Lung (tissue), 11 donors: ENCODE measurements at regions not wholly inside any gene's neighbourhood (a gene's known extent, or its start where the extent isn't known, plus 50 kb on each side); places are given as distances from the start of the nearest gene placed in this dataset.

Source experiments
- ATAC-seq: fragments of 200-7000 bp; cut with Tn5 transposase; one replicate; pipeline ENCODE4 v1.9.1; 2020; ENCODE audit warnings: moderate number of reproducible peaks; ENCODE audit not compliant: insufficient read depth, low FRiP score
- DNase-seq, 3 donors: peaks; one replicate each; pipeline ENCODE4 v3.0.0-alpha.2; 2013 to 2017
- H3K27ac ChIP-seq, 2 donors: one replicate each; pipeline ENCODE4 v1.5.1; 2013; ENCODE audit warnings: mild to moderate bottlenecking in 2 of 2, moderate library complexity in 2 of 2, control low read depth in 1 of 2, inconsistent platforms in 1 of 2, low read depth in 1 of 2, low read length in 1 of 2
- H3K27me3 ChIP-seq, 3 donors: one replicate each; pipeline ENCODE4 v1.5.1; 2013; ENCODE audit warnings: low read length in 2 of 3; ENCODE audit not compliant: control insufficient read depth in 3 of 3, insufficient read depth in 3 of 3
- H3K36me3 ChIP-seq, 4 donors: one replicate each; pipeline ENCODE4 v1.5.1; 2013; ENCODE audit warnings: low read length in 4 of 4, mild to moderate bottlenecking in 1 of 4, moderate library complexity in 1 of 4; ENCODE audit not compliant: control insufficient read depth in 4 of 4, insufficient read depth in 4 of 4
- H3K4me1 ChIP-seq, 5 donors: one replicate each; pipeline ENCODE4 v1.5.1; 2013; ENCODE audit warnings: low read length in 5 of 5, mild to moderate bottlenecking in 2 of 5, moderate library complexity in 1 of 5; ENCODE audit not compliant: control insufficient read depth in 5 of 5, insufficient read depth in 5 of 5
- H3K4me3 ChIP-seq: one replicate; pipeline ENCODE4 v1.5.1; 2013; ENCODE audit warnings: mild to moderate bottlenecking, control low read depth, moderate library complexity
- H3K9ac ChIP-seq, 2 donors: one replicate each; pipeline ENCODE4 v1.5.1; 2013; ENCODE audit warnings: low read length in 2 of 2, control low read depth in 1 of 2; ENCODE audit not compliant: insufficient read depth in 1 of 2
- H3K9me3 ChIP-seq, 4 donors: one replicate each; pipeline ENCODE4 v1.5.1; 2013; ENCODE audit warnings: low read length in 3 of 4, mild to moderate bottlenecking in 1 of 4, moderate library complexity in 1 of 4; ENCODE audit not compliant: control insufficient read depth in 4 of 4, insufficient read depth in 3 of 4
- CTCF ChIP-seq: IDR thresholded peaks from 2 replicates; pipeline ENCODE4 v1.5.1; 2012; ENCODE audit warnings: mild to moderate bottlenecking; ENCODE audit errors: control extremely low read depth, extremely low read depth
- WGBS, 2 donors: extraction: QIAGEN DNeasy Blood & Tissue Kit; methylation state at CpG; one replicate each; pipeline ENCODE4 v1.1.7; 2013; 5-methylcytosine and 5-hydroxymethylcytosine counted together
- donor health status: control.
- donor health status: control.
- donor health status: Bipolar disorder and iron deficiency.
- donor health status: healthy.
- donor health status: DM: yes; HTN: yes; CAD: no.

DNA sequence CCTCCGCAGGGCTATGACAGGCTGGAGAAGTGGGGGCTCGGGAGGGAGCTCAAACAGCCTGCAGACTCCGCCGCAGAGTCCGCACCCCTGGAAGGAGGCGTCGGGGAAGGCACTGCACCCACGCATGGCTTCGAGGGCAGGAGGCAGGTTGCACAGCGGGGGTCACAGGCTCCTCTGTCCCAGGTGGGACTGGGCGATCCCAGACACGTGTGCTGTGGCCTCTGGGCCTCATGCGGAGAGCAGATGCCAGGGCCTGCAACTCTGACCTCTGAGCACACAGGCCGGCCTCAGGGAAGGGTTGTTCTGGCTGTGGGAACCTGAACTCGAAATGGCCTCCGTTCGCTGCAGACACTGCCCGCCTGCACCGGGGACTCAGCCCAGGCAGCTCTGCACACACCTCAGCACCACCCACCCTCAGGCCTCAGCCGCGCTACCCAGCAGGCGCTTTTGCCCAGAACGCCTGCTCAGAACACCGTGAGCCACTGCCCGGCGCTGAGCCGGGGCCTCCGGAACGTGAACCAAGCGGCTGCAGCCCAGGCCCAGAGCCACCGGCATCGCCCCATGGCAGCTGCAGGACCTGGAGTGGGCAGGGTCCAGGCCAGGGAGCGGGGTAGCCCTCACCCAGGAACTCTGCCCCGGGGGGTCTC is 71.8 kb upstream of the ADGRA1 start:
- Histone ChIP-seq H3K4me3 (no peak overlapping the region), H3K9ac (no peak overlapping the region), H3K4me1 (peaks cover 0 to 6% (median 0%) of the 10 kb centered on the region in 5 donors), H3K9me3 (no peaks in the 10 kb centered on the region), H3K27ac (no peak overlapping the region), H3K36me3 (no peaks in the 10 kb centered on the region), H3K27me3 (no peaks in the 10 kb centered on the region)
- ATAC-seq (no peak), DNase-seq (no peak)
- no peak for TF ChIP-seq CTCF
- WGBS, 2 donors, result 93% methylated on average over 34 of the region's 34 CpGs

GRCh38 chr10:133015321-133015720 is 72.4 kb upstream of the ADGRA1 start:
- ATAC-seq (no peak), DNase-seq (no peak)
- Histone ChIP-seq H3K36me3 (no peaks in the 10 kb centered on the region), H3K4me1 (peaks cover 0 to 6% (median 0%) of the 10 kb centered on the region in 5 donors), H3K4me3 (no peak overlapping the region), H3K27ac (no peak overlapping the region), H3K9ac (no peak overlapping the region), H3K9me3 (peaks cover 0 to 3% (median 0%) of the 10 kb centered on the region in 4 donors), H3K27me3 (no peaks in the 10 kb centered on the region)
- no peak for TF ChIP-seq CTCF
- WGBS, 2 donors, result 88 to 92% methylated on average over 18 of the region's 18 CpGs

DNA sequence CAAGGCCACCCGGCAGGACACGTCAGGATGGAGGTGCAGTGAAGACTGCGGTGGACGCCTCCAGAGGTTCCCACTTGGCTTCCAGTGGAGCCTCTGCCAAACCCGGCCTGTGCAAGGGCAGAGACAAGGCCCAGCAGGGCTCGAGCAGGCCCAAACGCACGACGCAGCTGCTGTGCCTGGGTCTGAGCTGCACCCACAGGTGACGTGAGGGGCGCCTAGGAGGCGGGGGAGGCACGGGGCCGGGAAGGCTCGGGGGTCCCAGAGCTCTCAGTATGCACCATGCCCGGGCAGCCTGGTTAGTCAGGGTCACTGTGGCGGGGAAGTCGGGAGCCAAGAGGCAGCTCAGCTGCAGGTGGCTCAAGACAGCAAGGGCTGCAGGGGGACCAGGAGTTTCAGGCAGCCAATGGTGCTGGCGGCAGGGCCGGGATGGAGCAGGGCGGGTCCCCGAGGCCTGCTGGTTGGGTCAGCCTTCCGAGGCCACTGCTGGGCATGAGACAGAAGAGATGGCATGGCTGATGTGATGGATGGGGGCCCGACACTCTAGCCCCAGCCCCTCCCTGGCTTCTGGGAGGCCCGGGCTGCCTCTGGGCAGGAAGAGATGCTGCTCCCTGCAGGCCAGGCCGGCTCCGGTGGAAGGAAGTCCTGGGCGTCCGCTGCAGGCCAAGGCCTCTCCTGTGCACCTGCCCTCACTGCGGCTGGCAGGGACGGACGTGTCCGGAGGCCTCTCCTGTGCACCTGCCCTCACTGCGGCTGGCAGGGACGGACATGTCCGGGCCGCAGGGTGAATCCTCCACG is 72.2 kb upstream of the CFAP46 start:
- Histone ChIP-seq H3K4me1 (peaks cover 0 to 7% (median 0%) of the 10 kb centered on the region in 5 donors), H3K9ac (no peak overlapping the region), H3K27ac (no peak overlapping the region), H3K4me3 (no peak overlapping the region), H3K27me3 (no peaks in the 10 kb centered on the region), H3K36me3 (no peaks in the 10 kb centered on the region), H3K9me3 (peaks cover 0 to 3% (median 0%) of the 10 kb centered on the region in 4 donors)
- DNase-seq (no peak), ATAC-seq (no peak)
- WGBS, 2 donors, result 87 to 90% methylated on average over 32 to 38 of the region's 38 CpGs
- TF ChIP-seq CTCF, result no peak
